ENCODE measurements at regions not wholly inside any gene's neighbourhood (a gene's known extent, or its start where the extent isn't known, plus 50 kb on each side); places are given as distances from the start of the nearest gene placed in this dataset.

GRCh38 chr7:124202546-124202945 is 169.7 kb upstream of the TMEM229A start:
- TF ChIP-seq CTCF (IDR thresholded peaks at IDR 0.05; ENCODE audit: low read length) = no peak
- no peak for TF ChIP-seq EZH2 (IDR thresholded peaks at IDR 0.05; ENCODE audit: borderline replicate concordance, low read length)

Measured in OCI-LY1 (cell line).